Uterus (tissue), 2 donors: ENCODE measurements at regions not wholly inside any gene's neighbourhood (a gene's known extent, or its start where the extent isn't known, plus 50 kb on each side); places are given as distances from the start of the nearest gene placed in this dataset.

ENCODE experiments used
- POLR2A ChIP-seq, 2 donors: fragments of 450-650 bp; IDR thresholded peaks; one replicate each; pipeline ENCODE4 v1.6.1; 2016; ENCODE audit warnings: antibody characterized with exemption in 2 of 2, mild to moderate bottlenecking in 1 of 2, moderate library complexity in 1 of 2
- TF ChIP-seq, protein P1 (sequence below), 4 experiments: fragments of 200-600 bp in 2 of 4; fragments of 450-650 bp in 2 of 4; sonication (generic) in 2 of 4; IDR thresholded peaks; one replicate each; pipeline ENCODE4 v1.5.1; 2016 to 2019; ENCODE audit warnings: antibody characterized with exemption in 4 of 4, mild to moderate bottlenecking in 2 of 4, moderate library complexity in 1 of 4

DNA sequence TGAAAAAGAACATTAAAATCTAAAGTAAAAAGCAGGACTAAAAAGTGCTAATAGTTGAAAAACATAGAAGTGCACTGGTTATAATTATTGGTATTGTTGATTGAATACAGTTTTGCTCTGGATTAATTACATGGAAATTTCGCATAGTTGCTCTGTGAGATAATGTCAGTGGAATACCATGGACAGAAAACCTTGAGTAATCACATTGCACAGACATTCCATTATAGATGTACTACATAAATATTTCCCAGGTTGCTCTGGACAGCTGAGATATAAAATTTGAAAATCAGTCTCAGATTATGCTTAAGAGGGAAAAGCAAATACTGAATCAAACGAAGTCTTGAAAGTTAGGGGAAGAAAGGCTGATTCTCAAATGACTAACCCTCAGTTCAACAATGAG lies 439.3 kb upstream of the FLRT2 start:
- TF ChIP-seq, protein P1, sequence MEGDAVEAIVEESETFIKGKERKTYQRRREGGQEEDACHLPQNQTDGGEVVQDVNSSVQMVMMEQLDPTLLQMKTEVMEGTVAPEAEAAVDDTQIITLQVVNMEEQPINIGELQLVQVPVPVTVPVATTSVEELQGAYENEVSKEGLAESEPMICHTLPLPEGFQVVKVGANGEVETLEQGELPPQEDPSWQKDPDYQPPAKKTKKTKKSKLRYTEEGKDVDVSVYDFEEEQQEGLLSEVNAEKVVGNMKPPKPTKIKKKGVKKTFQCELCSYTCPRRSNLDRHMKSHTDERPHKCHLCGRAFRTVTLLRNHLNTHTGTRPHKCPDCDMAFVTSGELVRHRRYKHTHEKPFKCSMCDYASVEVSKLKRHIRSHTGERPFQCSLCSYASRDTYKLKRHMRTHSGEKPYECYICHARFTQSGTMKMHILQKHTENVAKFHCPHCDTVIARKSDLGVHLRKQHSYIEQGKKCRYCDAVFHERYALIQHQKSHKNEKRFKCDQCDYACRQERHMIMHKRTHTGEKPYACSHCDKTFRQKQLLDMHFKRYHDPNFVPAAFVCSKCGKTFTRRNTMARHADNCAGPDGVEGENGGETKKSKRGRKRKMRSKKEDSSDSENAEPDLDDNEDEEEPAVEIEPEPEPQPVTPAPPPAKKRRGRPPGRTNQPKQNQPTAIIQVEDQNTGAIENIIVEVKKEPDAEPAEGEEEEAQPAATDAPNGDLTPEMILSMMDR (IDR thresholded peaks at IDR 0.05) = no peak
- TF ChIP-seq POLR2A (IDR thresholded peaks at IDR 0.05) = no peak
